ENCODE measurements at regions not wholly inside any gene's neighbourhood (a gene's known extent, or its start where the extent isn't known, plus 50 kb on each side); places are given as distances from the start of the nearest gene placed in this dataset.

GRCh38 chr11:116427337-116427902 lies 345.4 kb downstream of the BUD13 start:
- Mint-ChIP-seq H3K4me3 (no peak overlapping the region), H3K36me3 (ENCODE audit: low read depth) (no peaks in the 10 kb centered on the region), H3K9me3 (no peaks in the 10 kb centered on the region), H3K4me1 (peaks cover 23% of the 10 kb centered on the region), H3K27me3 (ENCODE audit: insufficient read depth) (peaks cover 15% of the 10 kb centered on the region), H3K27ac (no peak overlapping the region)
- Histone ChIP-seq H3K9me3 (ENCODE audit: control insufficient read depth, low read length) (no peaks in the 10 kb centered on the region), H3K36me3 (ENCODE audit: control insufficient read depth, insufficient read depth, low read length) (no peaks in the 10 kb centered on the region), H3K9ac (ENCODE audit: extremely low read depth, low read length, poor library complexity, severe bottlenecking) (no peak overlapping the region), H3K4me3 (ENCODE audit: low read length) (no peak overlapping the region), H3K27ac (ENCODE audit: low read depth, low read length) (no peak overlapping the region), H3K4me1 (ENCODE audit: control insufficient read depth, insufficient read depth, low read length) (peaks cover 4% of the 10 kb centered on the region), H3K27me3 (ENCODE audit: control insufficient read depth, insufficient read depth, low read length, poor library complexity, severe bottlenecking) (no peaks in the 10 kb centered on the region)
- 81 to 100% methylated on average over 1 to 3 of the region's 3 CpGs for WGBS, 2 experiments (ENCODE audit: insufficient coverage in 1 of 2, insufficient read length in 1 of 2)
- no peak for TF ChIP-seq CTCF (conservative IDR thresholded peaks at IDR 0.05)
- DNase-seq: no peak

DNA sequence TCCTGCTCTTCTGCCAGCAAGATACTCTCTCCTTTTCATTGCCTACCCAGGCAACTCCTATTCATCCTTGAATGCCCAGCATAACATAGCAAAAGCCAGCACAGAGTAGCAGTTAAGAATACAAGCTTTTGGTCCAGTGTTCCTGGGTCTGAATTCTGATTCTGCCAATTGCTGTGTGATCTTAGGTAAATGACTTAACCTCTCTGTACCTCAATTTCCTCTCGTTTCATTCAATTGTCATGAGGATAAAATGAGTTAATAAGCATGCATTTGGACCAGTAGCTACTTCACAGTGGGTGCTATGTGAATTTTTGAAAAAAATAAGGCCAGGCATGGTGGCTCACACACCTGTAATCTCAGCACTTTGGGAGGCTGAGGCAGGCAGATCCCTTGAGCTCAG lies 346.0 kb downstream of the BUD13 start:
- no peaks in the 10 kb centered on the region for H3K36me3 Mint-ChIP-seq (ENCODE audit: low read depth)
- no peaks in the 10 kb centered on the region for H3K9me3 ChIP-seq (ENCODE audit: control insufficient read depth, low read length)
- DNase-seq: no peak
- no peak for TF ChIP-seq CTCF (conservative IDR thresholded peaks at IDR 0.05)
- H3K27me3 Mint-ChIP-seq (ENCODE audit: insufficient read depth): peaks cover 15% of the 10 kb centered on the region
- no peak overlapping the region for H3K9ac ChIP-seq (ENCODE audit: extremely low read depth, low read length, poor library complexity, severe bottlenecking)
- no peak overlapping the region for H3K4me3 ChIP-seq (ENCODE audit: low read length)
- H3K9me3 Mint-ChIP-seq: no peaks in the 10 kb centered on the region
- H3K27ac Mint-ChIP-seq: no peak overlapping the region
- 86 to 100% methylated on average over 1 of the region's 1 CpG for WGBS, 2 experiments (ENCODE audit: insufficient coverage in 1 of 2, insufficient read length in 1 of 2)
- peaks cover 4% of the 10 kb centered on the region for H3K4me1 ChIP-seq (ENCODE audit: control insufficient read depth, insufficient read depth, low read length)
- no peaks in the 10 kb centered on the region for H3K27me3 ChIP-seq (ENCODE audit: control insufficient read depth, insufficient read depth, low read length, poor library complexity, severe bottlenecking)
- no peak overlapping the region for H3K27ac ChIP-seq (ENCODE audit: low read depth, low read length)
- H3K4me3 Mint-ChIP-seq: no peak overlapping the region
- peaks cover 29% of the 10 kb centered on the region for H3K4me1 Mint-ChIP-seq
- H3K36me3 ChIP-seq (ENCODE audit: control insufficient read depth, insufficient read depth, low read length): no peaks in the 10 kb centered on the region

GRCh38 chr11:116424615-116425261 lies 348.0 kb downstream of the BUD13 start:
- no peak for TF ChIP-seq CTCF (conservative IDR thresholded peaks at IDR 0.05)
- peaks cover 10% of the 10 kb centered on the region for H3K9me3 ChIP-seq (ENCODE audit: control insufficient read depth, low read length)
- no peak overlapping the region for H3K4me3 ChIP-seq (ENCODE audit: low read length)
- 90 to 95% methylated on average over 3 to 4 of the region's 4 CpGs for WGBS, 2 experiments (ENCODE audit: insufficient coverage in 1 of 2, insufficient read length in 1 of 2)
- peaks cover 9% of the 10 kb centered on the region for H3K9me3 Mint-ChIP-seq
- no peak overlapping the region for H3K4me3 Mint-ChIP-seq
- no peaks in the 10 kb centered on the region for H3K27me3 ChIP-seq (ENCODE audit: control insufficient read depth, insufficient read depth, low read length, poor library complexity, severe bottlenecking)
- DNase-seq: no peak
- no peaks in the 10 kb centered on the region for H3K36me3 ChIP-seq (ENCODE audit: control insufficient read depth, insufficient read depth, low read length)
- H3K36me3 Mint-ChIP-seq (ENCODE audit: low read depth): peaks cover 4% of the 10 kb centered on the region
- H3K27ac Mint-ChIP-seq: no peak overlapping the region
- no peak overlapping the region for H3K27ac ChIP-seq (ENCODE audit: low read depth, low read length)
- H3K27me3 Mint-ChIP-seq (ENCODE audit: insufficient read depth): peaks cover 15% of the 10 kb centered on the region
- peaks cover 41% of the 10 kb centered on the region for H3K4me1 Mint-ChIP-seq
- H3K4me1 ChIP-seq (ENCODE audit: control insufficient read depth, insufficient read depth, low read length): peaks cover 11% of the 10 kb centered on the region
- H3K9ac ChIP-seq (ENCODE audit: extremely low read depth, low read length, poor library complexity, severe bottlenecking): no peak overlapping the region

Data from endodermal cell (in vitro differentiated cells).